HT1080 (cell line): ENCODE measurements at regions not wholly inside any gene's neighbourhood (a gene's known extent, or its start where the extent isn't known, plus 50 kb on each side); places are given as distances from the start of the nearest gene placed in this dataset.

ENCODE experiments used
- DNase-seq: peaks from one replicate; pipeline ENCODE4 v3.0.0-alpha.2; 2015; ENCODE audit warnings: low read depth

GRCh38 chr4:119829326-119829725, 200.7 kb upstream of the PDE5A start:
- no peak for DNase-seq

GRCh38 chr4:119825696-119826095, 197.1 kb upstream of the PDE5A start:
- peak; percentile 11 for DNase-seq

- DNase-seq: no peak
Observed at GRCh38 chr4:119823891-119824290, 195.3 kb upstream of the PDE5A start.

- no peak for DNase-seq
Observed at GRCh38 chr4:119823045-119823444, 194.4 kb upstream of the PDE5A start.

GRCh38 chr4:119816473-119816872, 187.9 kb upstream of the PDE5A start:
- DNase-seq: no peak

- DNase-seq: no peak
Observed at GRCh38 chr4:119810001-119810400, 181.4 kb upstream of the PDE5A start.

GRCh38 chr4:119804404-119804803, 175.8 kb upstream of the PDE5A start:
- no peak for DNase-seq

- no peak for DNase-seq
Observed at GRCh38 chr4:119797238-119797894, 168.8 kb upstream of the PDE5A start.

- no peak for DNase-seq
Observed at GRCh38 chr4:119795986-119796578, 167.5 kb upstream of the PDE5A start.

GRCh38 chr4:119794681-119795080, 166.1 kb upstream of the PDE5A start:
- DNase-seq: no peak

GRCh38 chr4:119794113-119794512, 165.5 kb upstream of the PDE5A start:
- DNase-seq: no peak

GRCh38 chr4:119788349-119789266, 160.0 kb upstream of the PDE5A start:
- DNase-seq: no peak

GRCh38 chr4:119785963-119786362, 157.4 kb upstream of the PDE5A start:
- no peak for DNase-seq

- DNase-seq: no peak
Observed at GRCh38 chr4:119783189-119783983, 154.8 kb upstream of the PDE5A start.

- no peak for DNase-seq
Observed at GRCh38 chr4:119781044-119781443, 152.4 kb upstream of the PDE5A start.

GRCh38 chr4:119774840-119775239, 146.2 kb upstream of the PDE5A start:
- no peak for DNase-seq

GRCh38 chr4:119765951-119766350, 137.3 kb upstream of the PDE5A start:
- DNase-seq: no peak

GRCh38 chr4:119765469-119765868, 136.9 kb upstream of the PDE5A start:
- DNase-seq: no peak

GRCh38 chr4:119763386-119763785, 134.8 kb upstream of the PDE5A start:
- no peak for DNase-seq

- no peak for DNase-seq
Observed at GRCh38 chr4:119755599-119755998, 127.0 kb upstream of the PDE5A start.

- DNase-seq: no peak
Observed at GRCh38 chr4:119752936-119753335, 124.3 kb upstream of the PDE5A start.

- DNase-seq: no peak
Observed at GRCh38 chr4:119750771-119751170, 122.2 kb upstream of the PDE5A start.
